ENCODE measurements at regions not wholly inside any gene's neighbourhood (a gene's known extent, or its start where the extent isn't known, plus 50 kb on each side); places are given as distances from the start of the nearest gene placed in this dataset.
"Not testable (repeated sequence)": the region's sequence is repeated elsewhere in the genome, so short reads cannot be mapped to it uniquely, and the experiment has no call there.

GRCh38 chr14:51581017-51581881 lies 70.5 kb upstream of the FRMD6 start:
- no peak for DNase-seq (ENCODE audit: low spot score)

DNA sequence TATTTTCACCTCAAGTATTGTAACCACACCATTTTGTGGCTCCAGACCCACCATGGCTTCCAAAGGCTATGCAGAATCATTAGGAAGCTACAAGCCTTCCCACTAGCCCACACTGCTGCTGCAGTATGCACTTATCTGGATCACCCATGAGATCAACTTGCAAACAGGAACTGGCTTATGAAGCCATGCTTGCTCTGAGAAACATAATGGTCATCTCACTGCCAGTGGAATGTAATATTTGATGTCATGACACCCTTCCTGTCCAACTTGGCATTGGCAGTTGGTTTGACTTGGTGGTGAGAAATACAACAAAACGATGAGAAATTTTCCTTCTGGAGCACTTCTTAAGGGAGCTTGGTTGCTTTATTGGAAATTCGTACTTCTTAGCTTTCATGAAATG lies 69.3 kb upstream of the FRMD6 start:
- no peak for DNase-seq (ENCODE audit: low spot score)

DNA sequence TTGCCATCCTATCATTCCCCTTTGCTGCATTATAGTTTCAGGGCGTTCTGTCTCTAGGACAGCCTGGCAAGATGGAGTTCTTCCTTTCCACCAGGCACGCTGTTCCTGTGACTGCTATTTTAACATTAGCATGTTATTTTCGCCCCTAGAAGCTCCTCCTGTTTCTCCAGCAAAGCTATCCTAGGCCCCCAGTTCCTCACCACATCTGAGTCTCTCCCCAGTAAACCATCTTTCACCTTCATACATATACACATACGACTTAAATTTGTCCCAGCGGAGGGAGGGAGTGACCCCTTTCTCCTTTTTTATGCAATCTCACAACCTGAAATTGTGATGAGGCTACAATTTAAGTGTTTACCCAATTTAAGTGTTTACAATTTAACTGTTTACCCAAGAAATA lies 66.7 kb upstream of the FRMD6 start:
- no peak for DNase-seq (ENCODE audit: low spot score)

DNA sequence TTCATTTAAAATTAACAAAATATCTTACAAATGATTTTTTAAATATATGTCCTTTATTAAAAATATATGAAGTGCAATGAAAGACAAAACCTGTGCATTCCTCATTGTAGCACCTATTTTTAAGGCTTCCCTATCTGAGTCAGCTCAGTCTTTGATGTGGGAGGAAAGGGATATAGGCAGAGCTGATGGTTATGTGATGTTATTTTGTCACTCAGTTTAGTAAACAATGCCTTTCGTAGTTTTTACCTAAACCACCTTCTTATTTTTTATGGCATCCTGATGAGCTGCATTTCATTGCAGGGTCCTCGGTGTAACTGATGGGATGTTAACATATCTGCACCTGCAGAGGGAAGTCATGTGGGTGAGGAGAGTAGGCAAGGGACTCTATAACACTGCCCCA lies 58.9 kb upstream of the FRMD6 start:
- no peak for DNase-seq (ENCODE audit: low spot score)

GRCh38 chr14:51593397-51593796 lies 58.3 kb upstream of the FRMD6 start:
- DNase-seq (ENCODE audit: low spot score), result no peak

GRCh38 chr14:51595881-51596455 lies 55.7 kb upstream of the FRMD6 start:
- no peak for DNase-seq (ENCODE audit: low spot score)

DNA sequence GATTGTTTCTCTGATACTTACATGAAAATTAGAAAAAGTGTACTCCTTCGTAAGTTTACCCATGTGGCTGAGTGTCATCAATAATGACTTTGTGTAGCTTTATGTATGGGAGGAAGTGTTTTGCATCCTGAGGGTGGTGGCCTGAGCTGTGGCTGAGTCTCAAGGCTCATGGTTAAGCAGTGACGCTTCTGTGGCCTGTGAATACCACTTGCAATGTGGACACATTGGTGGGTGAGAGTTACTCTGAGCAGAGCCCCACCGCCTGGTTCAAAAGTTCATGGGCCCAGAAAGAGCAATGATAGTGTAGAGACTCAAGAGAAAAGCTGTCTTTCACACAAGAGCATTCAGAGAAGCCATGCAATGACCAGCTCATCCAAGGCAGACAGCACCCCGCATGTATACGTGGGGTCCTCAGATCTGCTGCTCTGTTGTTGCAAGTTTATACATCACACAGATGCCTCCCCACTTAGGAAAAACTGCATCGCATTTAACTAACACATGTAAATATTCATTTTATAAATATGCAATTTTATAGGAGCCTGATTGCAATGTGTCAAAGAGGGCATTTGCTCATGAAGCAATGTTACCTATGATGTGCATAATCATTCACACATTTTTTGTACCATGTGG lies 55.1 kb upstream of the FRMD6 start:
- no peak for DNase-seq (ENCODE audit: low spot score)

- no peak for DNase-seq (ENCODE audit: low spot score)
Observed at GRCh38 chr14:51597261-51598001, 54.3 kb upstream of the FRMD6 start.

- DNase-seq (ENCODE audit: low spot score), result not testable (repeated sequence)
Observed at GRCh38 chr14:51598924-51599600, 52.6 kb upstream of the FRMD6 start.

DNA sequence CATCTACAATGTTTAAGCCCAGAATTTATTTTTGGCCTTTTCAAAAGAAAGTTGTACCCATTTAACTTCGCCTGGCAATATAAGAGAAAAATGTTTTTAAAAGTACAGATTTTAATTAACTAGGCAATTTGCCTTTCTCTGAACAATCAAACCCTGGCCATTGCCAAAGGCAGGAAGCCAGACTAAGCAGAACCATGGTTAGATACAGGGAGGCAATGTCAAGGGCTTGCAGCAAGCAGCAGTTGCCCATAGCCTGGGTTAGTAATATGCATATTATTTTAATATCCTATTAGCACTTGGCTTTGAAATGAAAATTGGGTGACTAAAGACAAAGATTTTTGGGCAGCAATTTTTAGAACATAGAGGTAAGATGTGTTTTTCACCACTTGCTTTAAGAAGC lies 51.1 kb upstream of the FRMD6 start:
- DNase-seq (ENCODE audit: low spot score), result no peak

Data from ecto neural progenitor cell (in vitro differentiated cells).